Inferior parietal cortex (tissue), 1 donor: ENCODE measurements at regions not wholly inside any gene's neighbourhood (a gene's known extent, or its start where the extent isn't known, plus 50 kb on each side); places are given as distances from the start of the nearest gene placed in this dataset.
"Not testable (repeated sequence)": the region's sequence is repeated elsewhere in the genome, so short reads cannot be mapped to it uniquely, and the experiment has no call there.

Experiments used
- DNase-seq: peaks from one replicate; pipeline ENCODE4 v3.0.0-alpha.2; 2016; ENCODE audit errors: extremely low spot score

DNA sequence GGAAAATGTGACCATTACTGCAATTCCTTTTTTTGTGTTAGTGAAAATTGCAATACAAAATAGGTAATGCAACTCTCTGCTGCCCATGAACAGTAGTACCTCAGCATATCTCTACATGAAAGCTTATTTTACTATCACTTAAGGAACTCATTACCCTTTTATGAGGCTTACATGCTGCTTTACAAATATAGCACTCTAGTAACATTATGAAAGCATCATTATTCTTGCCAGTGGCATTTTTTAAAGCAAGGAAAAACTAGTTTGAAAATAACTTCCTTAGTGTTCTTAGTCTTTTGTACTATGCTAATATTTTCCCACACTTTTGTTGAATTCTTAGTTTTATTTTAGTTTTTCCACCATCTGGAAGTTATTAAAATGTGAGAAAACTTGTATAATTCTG is 797.3 kb upstream of the ARRDC3 start:
- no peak for DNase-seq

DNA sequence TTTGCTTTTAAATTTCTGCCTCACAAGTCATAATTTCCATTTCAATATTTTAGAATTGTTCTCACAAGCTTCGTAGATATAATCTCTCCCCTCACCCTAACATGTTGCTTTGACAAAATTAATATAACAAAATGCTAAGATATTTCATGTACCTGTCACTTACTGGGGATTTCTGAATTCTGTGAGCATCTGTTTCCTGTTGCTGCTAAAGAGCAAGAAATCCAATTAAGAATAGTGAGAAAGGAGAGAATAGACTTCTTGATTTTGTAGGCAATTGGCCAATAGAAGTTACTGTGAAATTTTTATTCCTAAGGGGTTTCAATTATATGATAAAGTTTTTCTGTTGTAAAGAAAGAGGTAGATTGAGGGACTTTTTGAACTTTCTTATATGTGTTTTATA is 796.5 kb upstream of the ARRDC3 start:
- no peak for DNase-seq

DNA sequence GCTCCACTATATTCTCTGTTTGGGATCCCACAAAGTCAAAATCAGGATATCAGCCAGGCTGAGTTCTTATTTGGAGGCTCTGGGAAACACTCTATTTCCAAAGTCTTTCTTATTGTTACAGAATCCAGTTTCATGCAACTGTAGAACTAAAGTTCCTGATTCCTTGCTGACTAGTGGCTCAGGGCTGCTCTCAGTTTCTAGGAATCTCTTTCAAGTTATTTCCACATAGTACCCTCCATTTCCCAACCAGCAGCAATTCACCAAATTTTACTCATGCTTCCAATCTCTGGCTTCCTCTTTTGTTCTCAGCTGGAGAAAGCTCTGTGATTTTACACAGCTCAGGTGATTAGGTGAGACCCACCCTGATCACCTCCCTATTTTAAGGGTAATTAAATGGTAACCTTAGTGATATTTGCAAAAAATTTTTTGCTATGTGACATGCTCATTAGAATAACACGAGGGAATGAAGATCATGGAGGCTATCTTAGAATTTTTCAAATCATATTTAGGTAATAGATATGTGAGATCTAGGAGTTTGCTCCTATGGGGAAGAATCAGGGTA is 794.9 kb upstream of the ARRDC3 start:
- no peak for DNase-seq

GRCh38 chr5:92163906-92164305 is 780.8 kb upstream of the ARRDC3 start:
- no peak for DNase-seq

GRCh38 chr5:92147798-92148197 is 764.7 kb upstream of the ARRDC3 start:
- no peak for DNase-seq

- no peak for DNase-seq
Observed at GRCh38 chr5:92147266-92147665, 764.1 kb upstream of the ARRDC3 start.

DNA sequence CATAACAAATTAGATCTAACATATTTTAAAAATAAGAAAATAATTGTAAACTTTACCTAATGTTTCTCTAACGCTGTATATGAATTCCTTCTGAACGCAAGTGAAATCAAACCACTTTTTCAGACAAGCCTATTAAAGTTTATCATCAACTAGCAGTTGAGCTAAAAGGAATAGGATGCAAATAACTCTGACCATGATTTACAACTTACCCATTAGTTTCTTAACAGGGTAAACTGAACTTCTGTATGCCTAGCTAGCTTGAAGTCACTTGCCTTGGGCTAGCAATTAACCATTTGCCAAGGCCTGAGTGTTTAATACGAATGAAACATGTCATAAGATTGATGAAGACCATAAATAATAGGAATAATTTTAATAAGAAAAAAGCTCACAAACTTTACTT is 762.7 kb upstream of the ARRDC3 start:
- DNase-seq: no peak

GRCh38 chr5:92144824-92145223 is 761.7 kb upstream of the ARRDC3 start:
- no peak for DNase-seq

DNA sequence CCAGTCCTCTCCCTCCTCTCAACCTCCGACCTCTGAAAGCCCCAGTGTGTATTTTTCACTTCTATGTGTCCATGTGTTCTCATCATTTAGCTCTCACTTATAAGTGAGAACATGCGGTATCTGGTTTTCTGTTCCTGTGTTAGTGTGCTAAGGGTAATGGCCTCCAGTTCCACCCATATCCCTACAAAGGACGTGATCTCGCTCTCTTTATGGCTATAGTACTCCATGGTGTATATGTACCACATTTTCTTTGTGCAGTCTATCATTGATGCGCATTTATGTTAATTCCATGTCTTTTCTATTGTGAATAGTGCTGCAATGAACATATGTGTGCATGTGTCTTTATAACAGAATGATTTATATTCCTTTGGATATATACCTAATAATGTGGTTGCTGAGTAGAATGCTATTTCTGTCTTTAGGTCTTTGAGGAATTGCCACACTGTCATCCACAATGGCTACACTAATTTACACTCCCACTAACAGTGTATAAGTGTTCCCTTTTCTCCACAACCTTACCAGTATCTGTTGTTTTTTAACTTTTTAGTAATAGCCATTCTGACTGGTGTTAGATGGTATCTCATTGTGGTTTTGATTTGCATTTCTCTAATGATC is 749.3 kb upstream of the ARRDC3 start:
- DNase-seq: not testable (repeated sequence)

GRCh38 chr5:92126182-92126581 is 743.1 kb upstream of the ARRDC3 start:
- no peak for DNase-seq

- DNase-seq: no peak
Observed at GRCh38 chr5:92119110-92119509, 736.0 kb upstream of the ARRDC3 start.

- DNase-seq: no peak
Observed at GRCh38 chr5:92106808-92107207, 723.7 kb upstream of the ARRDC3 start.

GRCh38 chr5:92104126-92104525 is 721.0 kb upstream of the ARRDC3 start:
- no peak for DNase-seq

DNA sequence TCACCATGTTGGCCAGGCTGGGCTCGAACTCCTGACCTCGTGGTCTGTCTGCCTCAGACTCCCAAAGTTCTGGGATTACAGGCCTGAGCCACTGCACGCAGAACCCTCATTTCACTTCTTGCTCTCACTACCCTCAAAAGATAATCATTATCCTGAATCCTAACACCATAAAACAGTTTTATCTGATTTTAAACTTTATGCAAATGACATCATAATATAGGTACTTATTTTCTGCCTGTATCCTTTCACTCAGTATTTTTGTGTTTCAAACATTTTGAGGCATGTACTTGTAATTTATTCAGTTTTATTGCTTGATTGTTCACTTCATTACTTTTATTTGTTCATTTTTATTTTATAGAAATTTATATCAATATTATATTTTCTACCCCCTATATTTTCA is 719.2 kb upstream of the ARRDC3 start:
- no peak for DNase-seq

DNA sequence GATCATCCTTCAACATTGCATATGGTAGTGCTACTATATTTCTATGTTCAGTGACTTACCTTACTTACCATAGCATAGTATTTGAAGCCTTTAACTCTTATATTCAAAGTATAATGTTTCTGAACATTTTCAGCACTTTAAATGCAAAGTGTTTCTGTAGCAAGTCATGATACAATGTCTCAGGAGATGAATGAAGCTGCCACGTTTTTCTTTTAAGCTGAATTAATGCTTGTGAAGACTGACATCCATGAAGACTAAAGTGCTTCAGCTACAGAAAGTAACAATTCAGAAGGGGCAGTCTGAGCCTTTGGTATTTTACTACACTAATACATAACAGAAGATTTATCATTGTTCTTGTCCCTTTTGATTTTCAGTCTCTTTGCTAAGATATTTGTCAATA is 709.1 kb upstream of the ARRDC3 start:
- no peak for DNase-seq

DNA sequence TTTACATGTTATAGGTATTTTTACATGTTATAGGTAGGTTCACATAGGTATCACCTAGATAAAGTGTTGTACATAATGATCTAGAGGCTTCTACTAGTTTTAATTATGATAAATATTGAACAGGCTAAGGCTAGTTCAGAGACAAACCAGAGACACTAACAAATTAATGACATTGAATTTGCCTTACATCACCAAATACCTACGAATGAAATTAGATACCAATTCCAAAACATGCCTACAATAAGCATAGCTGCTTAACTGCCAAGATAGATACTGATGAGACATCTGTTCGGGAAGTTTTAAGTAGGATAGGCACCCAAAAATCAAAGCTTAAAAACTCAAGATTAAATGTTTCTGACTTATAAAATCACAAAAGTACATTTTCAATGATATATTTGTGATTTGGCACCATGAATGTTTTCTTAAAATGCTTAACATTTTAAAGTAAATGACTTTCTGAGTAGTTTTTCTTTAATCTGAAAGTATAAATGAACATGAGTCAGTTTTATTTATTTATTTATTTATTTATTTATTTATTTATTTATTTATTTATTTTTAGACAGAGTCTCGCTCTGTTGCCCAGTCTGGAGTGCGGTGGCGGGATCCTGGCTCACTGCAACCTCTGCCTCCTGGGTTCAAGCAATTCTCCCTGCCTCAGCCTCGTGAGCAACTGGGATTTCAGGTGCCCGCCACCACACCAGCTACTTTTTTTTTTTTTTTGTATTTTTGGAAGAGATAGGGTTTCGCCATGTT is 703.1 kb upstream of the ARRDC3 start:
- no peak for DNase-seq

DNA sequence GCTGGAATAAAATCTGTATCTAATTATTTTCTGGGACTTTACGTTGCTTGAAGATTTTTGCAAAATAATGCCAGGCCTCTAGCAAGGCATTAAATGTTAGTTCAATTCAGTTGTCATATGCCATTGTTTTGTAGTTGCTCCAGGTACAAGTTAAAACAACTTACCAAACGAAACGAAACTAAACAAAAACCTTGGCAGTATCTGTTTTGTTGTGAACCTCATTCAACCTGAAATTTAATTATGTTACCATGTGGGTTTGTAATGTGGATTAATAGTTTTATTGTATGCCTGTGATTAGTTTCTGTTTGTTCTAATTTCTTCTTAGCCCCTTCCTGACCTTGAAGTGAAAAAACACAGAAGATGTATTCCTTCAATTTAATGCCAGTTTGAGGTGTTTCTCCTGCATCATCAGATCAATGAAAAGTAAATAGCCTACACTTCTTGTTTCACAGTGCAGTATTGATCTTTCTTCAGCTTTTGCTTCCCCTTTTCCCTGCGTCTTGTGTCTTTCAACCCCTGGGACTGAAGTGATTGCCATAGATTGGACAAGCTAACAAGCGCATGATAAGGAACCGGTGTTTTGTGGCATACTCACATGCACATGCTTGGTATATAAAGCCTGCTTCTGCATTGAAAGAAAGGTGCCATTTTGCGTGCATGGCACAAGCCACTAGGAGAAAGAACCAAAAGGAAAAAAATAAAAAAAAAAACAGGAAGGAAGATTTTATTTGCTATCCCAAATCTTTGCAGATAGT is 699.0 kb upstream of the ARRDC3 start:
- no peak for DNase-seq

GRCh38 chr5:92070786-92071185 is 687.7 kb upstream of the ARRDC3 start:
- DNase-seq: no peak

DNA sequence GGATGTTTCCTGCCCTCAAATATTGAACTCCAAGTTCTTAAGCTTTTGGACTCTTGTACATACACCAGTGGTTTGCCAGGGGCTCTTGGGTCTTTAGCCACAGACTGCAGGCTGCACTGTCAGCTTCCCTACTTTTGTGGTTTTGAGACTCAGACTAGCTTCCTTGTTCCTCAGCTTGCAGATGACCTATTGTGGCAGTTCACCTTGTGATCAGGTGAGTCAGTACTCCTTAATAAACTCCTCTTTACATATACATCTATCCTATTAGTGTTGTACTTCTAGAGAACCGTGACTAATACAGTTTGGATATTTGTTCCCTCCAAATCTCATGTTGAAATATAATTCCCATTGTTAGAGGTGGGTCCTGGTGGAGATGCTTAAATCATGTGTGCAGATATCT is 681.9 kb upstream of the ARRDC3 start:
- DNase-seq: no peak

- DNase-seq: no peak
Observed at GRCh38 chr5:92051741-92052140, 668.6 kb upstream of the ARRDC3 start.

- no peak for DNase-seq
Observed at GRCh38 chr5:92050970-92051369, 667.9 kb upstream of the ARRDC3 start.

DNA sequence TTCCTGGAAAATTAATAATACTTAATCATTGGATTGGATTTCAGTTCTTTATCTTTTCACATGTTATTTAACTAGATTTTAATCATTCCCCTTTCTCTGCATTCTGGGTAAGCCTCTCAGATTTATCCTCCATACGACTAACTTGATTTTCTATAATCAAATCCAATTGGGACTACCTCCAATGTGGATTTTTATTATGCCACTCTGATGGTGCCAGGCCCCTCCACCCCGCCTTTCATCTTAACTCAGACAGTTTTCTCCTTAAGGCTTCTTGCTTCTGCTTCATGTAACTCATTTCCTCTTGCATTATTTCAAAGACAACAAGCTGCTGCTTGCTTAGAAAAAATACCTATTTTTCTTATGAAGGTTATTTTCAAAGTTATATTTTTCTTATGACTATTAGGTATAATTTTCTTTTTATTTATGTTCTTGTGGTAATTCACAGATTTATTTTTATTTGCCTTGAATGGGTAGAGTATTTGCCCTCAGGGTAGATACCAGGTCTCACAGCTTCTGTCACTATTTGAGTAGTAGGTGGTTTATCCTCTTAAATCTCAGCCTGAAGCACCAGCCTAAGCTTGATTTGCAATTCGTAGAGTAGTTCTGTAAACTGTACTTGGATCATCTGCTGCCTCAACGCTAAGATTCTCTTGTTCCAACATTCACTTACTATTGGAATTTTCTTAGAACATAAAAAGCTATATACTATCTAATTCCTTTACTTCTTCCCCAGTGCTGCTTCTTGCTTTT is 659.0 kb upstream of the ARRDC3 start:
- DNase-seq: no peak
